Omental fat pad (tissue), 3 donors: ENCODE measurements at regions not wholly inside any gene's neighbourhood (a gene's known extent, or its start where the extent isn't known, plus 50 kb on each side); places are given as distances from the start of the nearest gene placed in this dataset.
A peak's percentile ranks its signal among the peaks of the same experiment; 100 is the strongest.

Source experiments
- ATAC-seq: fragments of 150-250 bp; one replicate; pipeline ENCODE4 v1.9.1; 2016; ENCODE audit warnings: mild to moderate bottlenecking, moderate library complexity; ENCODE audit not compliant: low FRiP score
- DNase-seq: peaks from one replicate; pipeline ENCODE4 v3.0.0-alpha.2; 2019; ENCODE audit warnings: low spot score
- TF ChIP-seq, protein P1 (sequence below), 3 donors: fragments of 450-650 bp; IDR thresholded peaks; one replicate each; pipeline ENCODE4 v1.5.1; 2016 to 2017; ENCODE audit warnings: antibody characterized with exemption in 3 of 3, mild to moderate bottlenecking in 3 of 3, moderate library complexity in 2 of 3

DNA sequence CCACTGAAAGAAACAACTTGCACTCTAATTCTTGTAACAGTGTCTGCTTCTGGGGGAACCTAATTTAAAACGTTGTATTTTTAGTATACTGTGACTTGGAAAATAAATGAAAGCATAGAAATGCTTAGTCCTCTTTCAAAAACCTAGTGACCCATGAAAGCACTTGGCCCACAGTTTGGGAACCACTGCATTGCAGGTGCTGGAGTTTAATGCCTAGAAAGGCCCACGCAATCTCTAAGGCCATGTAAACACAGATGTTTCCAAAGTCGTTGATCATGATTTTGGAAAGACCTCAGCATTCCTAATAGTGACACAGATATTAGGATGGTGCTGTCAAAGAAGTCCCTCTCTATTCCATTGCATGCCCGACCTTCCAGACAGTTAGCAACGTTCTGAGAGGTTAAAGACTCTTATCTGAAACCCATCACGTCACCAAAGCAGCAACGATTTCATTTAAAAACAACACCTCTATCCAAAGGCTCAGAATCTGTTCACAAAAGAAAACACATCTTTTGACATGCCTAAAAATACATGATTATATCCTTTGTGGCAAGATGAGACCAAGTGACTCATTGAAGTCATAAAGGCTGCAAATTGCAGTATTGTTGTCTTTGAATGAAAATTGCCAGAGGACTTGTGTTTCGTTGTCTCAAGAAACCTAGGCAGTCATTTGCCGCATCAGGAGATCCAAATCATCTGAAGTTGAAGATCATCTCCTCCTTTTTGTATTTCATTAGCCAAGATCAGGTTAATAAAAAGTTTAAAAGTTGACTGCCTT, 328.0 kb upstream of the ZNF507 start:
- TF ChIP-seq, protein P1, sequence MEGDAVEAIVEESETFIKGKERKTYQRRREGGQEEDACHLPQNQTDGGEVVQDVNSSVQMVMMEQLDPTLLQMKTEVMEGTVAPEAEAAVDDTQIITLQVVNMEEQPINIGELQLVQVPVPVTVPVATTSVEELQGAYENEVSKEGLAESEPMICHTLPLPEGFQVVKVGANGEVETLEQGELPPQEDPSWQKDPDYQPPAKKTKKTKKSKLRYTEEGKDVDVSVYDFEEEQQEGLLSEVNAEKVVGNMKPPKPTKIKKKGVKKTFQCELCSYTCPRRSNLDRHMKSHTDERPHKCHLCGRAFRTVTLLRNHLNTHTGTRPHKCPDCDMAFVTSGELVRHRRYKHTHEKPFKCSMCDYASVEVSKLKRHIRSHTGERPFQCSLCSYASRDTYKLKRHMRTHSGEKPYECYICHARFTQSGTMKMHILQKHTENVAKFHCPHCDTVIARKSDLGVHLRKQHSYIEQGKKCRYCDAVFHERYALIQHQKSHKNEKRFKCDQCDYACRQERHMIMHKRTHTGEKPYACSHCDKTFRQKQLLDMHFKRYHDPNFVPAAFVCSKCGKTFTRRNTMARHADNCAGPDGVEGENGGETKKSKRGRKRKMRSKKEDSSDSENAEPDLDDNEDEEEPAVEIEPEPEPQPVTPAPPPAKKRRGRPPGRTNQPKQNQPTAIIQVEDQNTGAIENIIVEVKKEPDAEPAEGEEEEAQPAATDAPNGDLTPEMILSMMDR (IDR thresholded peaks at IDR 0.05), result no peak
- ATAC-seq (peak; percentile 35), DNase-seq (no peak)

DNA sequence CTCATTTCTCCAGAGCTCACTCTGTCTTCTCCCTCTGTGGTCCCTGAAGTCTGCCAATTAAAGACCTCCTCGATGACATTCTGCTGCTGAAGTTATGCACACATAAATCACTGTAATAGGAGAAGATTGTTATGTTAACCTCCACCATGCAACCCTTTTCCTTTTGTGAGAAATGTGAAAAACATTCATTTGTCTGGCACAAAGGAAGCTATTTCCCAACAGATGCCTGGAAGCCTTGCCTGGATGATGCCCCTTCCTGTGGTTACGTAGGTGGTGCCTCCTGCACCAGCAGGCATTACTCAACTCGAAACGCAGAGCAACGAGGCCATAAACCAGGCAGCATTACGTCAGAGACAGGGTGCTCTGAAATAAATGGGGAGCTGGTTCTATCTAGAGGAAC, 327.4 kb upstream of the ZNF507 start:
- TF ChIP-seq, protein P1 (IDR thresholded peaks at IDR 0.05), result no peak
- DNase-seq (no peak), ATAC-seq (peak; percentile 93)

DNA sequence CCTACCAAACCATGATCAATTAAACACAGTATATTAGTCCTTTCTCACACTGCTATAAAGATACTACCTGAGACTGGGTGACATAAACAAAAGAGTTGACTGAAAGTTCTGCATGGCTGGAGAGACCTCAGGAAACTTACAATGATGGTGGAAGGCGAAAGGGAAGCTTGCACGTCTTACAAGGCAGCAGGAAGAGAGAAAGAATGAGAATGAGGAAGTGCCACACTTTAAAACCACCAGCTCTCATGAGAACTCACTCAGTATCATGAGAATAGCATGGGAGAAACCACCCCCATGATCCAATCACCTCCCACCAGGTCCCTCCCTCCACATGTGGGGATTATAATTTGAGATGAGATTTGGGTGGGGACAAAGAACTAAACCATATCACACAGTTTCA, 324.9 kb upstream of the ZNF507 start:
- DNase-seq, result no peak
- TF ChIP-seq, protein P1 (IDR thresholded peaks at IDR 0.05), result no peak
- no peak for ATAC-seq

DNA sequence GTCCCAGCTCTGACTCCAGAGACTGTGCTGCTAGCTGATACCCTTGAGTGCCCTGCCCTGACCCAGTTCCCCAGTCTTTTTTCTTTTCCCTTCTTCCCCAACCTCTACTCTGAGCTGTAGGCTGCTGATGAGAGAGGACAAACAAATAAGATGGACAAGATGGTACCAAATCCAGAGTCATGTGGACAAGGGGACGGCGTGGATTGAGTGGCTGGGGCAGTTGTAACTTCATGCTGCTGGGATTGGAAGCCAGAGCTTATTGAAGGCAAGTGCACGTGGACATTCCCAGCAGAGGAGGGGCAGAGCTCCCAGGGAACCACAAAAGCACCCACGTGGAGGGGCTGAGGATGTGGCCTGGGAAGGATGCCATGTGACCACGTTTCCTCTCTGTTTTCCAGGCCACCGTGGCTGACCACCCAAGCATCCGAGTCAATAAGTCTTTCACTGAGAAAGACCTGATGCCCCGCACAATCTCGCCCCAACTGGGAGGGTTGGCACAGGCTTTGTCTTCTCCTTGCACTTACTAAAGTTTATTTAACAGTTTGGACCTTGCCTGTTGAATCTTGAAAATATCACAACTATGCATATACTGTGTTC, 323.3 kb upstream of the ZNF507 start:
- TF ChIP-seq, protein P1 (IDR thresholded peaks at IDR 0.05), result no peak
- DNase-seq (no peak), ATAC-seq (no peak)

DNA sequence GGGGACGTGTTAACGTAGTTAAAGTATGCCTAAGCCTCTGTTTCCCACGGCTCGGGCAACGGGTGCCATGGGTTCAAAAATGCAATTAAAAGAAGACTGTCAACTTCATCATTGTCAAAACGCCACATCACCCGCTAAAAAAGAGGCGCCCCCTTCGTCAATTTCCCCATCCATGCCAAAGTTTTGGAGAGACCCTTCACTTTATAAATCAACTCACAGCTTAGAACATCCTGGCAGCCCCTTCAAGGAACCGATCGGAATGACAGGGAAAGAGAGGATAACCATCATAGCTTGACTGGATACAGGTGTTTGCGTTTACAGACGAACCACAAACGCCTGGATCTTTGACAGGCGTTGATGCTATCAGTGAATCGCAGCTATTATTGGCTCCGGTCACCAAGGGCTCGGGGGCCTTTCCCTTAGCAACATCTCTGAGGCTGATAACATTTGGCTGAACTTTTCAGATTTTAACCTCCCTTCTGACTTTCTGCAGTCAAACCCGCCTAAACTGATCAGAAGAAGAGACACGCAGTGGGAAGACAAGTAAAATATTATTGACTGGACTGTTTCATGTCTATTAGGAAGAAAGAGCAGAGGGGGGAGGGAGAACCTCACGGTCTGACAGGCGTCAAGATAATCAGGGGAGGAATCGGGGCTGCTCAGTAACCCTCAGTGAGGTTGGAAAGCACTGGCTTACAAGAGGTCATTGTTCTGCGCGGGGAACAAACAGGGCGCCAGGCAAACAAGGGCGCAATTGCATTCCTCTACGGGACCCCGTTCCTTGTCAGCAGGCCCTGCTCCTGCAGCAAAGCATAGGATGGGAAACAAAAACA, 322.5 kb upstream of the ZNF507 start:
- no peak for DNase-seq
- no peak for ATAC-seq
- TF ChIP-seq, protein P1 (IDR thresholded peaks at IDR 0.05), result no peak

DNA sequence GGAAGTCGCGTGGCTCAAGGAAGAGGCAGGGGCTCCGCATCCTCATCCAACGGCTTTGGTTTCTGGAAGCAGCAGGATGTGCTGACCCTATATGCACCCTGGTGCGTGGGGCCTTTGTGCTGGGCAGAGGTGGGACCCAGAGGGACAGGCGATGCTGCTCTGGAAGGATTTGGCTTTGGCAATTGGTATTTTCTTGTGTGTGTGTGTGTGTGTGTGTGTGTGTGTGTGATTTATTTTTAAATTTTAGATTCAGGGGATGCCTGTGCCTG, 321.9 kb upstream of the ZNF507 start:
- DNase-seq (no peak), ATAC-seq (no peak)
- TF ChIP-seq, protein P1 (IDR thresholded peaks at IDR 0.05), result no peak
